ENCODE measurements at regions not wholly inside any gene's neighbourhood (a gene's known extent, or its start where the extent isn't known, plus 50 kb on each side); places are given as distances from the start of the nearest gene placed in this dataset.

- no peak for DNase-seq
- peaks cover 0 to 2% (median 0%) of the 10 kb centered on the region in 6 donors for H3K9me3 Mint-ChIP-seq
- no peaks in the 10 kb centered on the region for H3K4me1 Mint-ChIP-seq
- H3K36me3 Mint-ChIP-seq = no peaks in the 10 kb centered on the region
- no peak overlapping the region for H3K27ac Mint-ChIP-seq
- H3K27me3 Mint-ChIP-seq (ENCODE audit: low read depth in 3 of 3) = peaks cover 0 to 6% (median 2%) of the 10 kb centered on the region in 3 donors
- no peak overlapping the region for H3K4me3 Mint-ChIP-seq
These were observed 180.9 kb upstream of the SLC24A2 start for GRCh38 chr9:19969721-19970120.

- peaks cover 0 to 6% (median 2%) of the 10 kb centered on the region in 3 donors for H3K27me3 Mint-ChIP-seq (ENCODE audit: low read depth in 3 of 3)
- no peaks in the 10 kb centered on the region for H3K36me3 Mint-ChIP-seq
- peaks cover 0 to 2% (median 0%) of the 10 kb centered on the region in 6 donors for H3K9me3 Mint-ChIP-seq
- no peak for DNase-seq
- no peak overlapping the region for H3K4me3 Mint-ChIP-seq
- no peak overlapping the region for H3K27ac Mint-ChIP-seq
- no peaks in the 10 kb centered on the region for H3K4me1 Mint-ChIP-seq
These were observed 179.1 kb upstream of the SLC24A2 start for GRCh38 chr9:19967888-19968459.

GRCh38 chr9:19967216-19967887 is 178.5 kb upstream of the SLC24A2 start:
- Mint-ChIP-seq H3K4me3 (no peak overlapping the region), H3K27ac (no peak overlapping the region), H3K9me3 (peaks cover 0 to 2% (median 0%) of the 10 kb centered on the region in 6 donors)

GRCh38 chr9:19965336-19965735 is 176.5 kb upstream of the SLC24A2 start:
- H3K27ac Mint-ChIP-seq = no peak overlapping the region

More at GRCh38 chr9:19967216-19967887, 178.5 kb upstream of the SLC24A2 start:
- DNase-seq = no peak
- peaks cover 0 to 4% (median 2%) of the 10 kb centered on the region in 3 donors for H3K27me3 Mint-ChIP-seq (ENCODE audit: low read depth in 3 of 3)
- no peaks in the 10 kb centered on the region for H3K36me3 Mint-ChIP-seq
- no peaks in the 10 kb centered on the region for H3K4me1 Mint-ChIP-seq

GRCh38 chr9:19947996-19948395 is 159.2 kb upstream of the SLC24A2 start:
- no peak for DNase-seq
- H3K4me1 Mint-ChIP-seq = no peaks in the 10 kb centered on the region
- H3K9me3 Mint-ChIP-seq = peaks cover 0 to 2% (median 0%) of the 10 kb centered on the region in 6 donors
- no peak overlapping the region for H3K27ac Mint-ChIP-seq
- H3K4me3 Mint-ChIP-seq = no peak overlapping the region
- H3K27me3 Mint-ChIP-seq (ENCODE audit: low read depth in 3 of 3) = peaks cover 0 to 5% (median 1%) of the 10 kb centered on the region in 3 donors
- H3K36me3 Mint-ChIP-seq = no peaks in the 10 kb centered on the region

More at GRCh38 chr9:19965336-19965735, 176.5 kb upstream of the SLC24A2 start:
- Mint-ChIP-seq H3K4me1 (no peaks in the 10 kb centered on the region), H3K9me3 (peaks cover 0 to 2% (median 0%) of the 10 kb centered on the region in 6 donors), H3K27me3 (ENCODE audit: low read depth in 3 of 3) (peaks cover under 1 to 4% (median 2%) of the 10 kb centered on the region in 3 donors), H3K4me3 (no peak overlapping the region), H3K36me3 (no peaks in the 10 kb centered on the region)
- DNase-seq = no peak

GRCh38 chr9:19946441-19947109 is 157.7 kb upstream of the SLC24A2 start:
- H3K36me3 Mint-ChIP-seq = no peaks in the 10 kb centered on the region
- peaks cover 0 to 9% (median 1%) of the 10 kb centered on the region in 3 donors for H3K27me3 Mint-ChIP-seq (ENCODE audit: low read depth in 3 of 3)
- DNase-seq = no peak
- no peak overlapping the region for H3K4me3 Mint-ChIP-seq
- H3K9me3 Mint-ChIP-seq = no peaks in the 10 kb centered on the region
- H3K27ac Mint-ChIP-seq = no peak overlapping the region
- no peaks in the 10 kb centered on the region for H3K4me1 Mint-ChIP-seq

GRCh38 chr9:19941874-19942273 is 153.0 kb upstream of the SLC24A2 start:
- DNase-seq = no peak
- Mint-ChIP-seq H3K36me3 (no peaks in the 10 kb centered on the region), H3K4me1 (no peaks in the 10 kb centered on the region), H3K9me3 (no peaks in the 10 kb centered on the region), H3K27ac (no peak overlapping the region), H3K4me3 (no peak overlapping the region), H3K27me3 (ENCODE audit: low read depth in 3 of 3) (peaks cover 0 to 11% (median 2%) of the 10 kb centered on the region in 3 donors)

GRCh38 chr9:19940811-19941535 is 152.1 kb upstream of the SLC24A2 start:
- Mint-ChIP-seq H3K4me3 (no peak overlapping the region), H3K36me3 (no peaks in the 10 kb centered on the region)

GRCh38 chr9:19939734-19940278 is 151.0 kb upstream of the SLC24A2 start:
- no peaks in the 10 kb centered on the region for H3K9me3 Mint-ChIP-seq
- DNase-seq = no peak
- H3K36me3 Mint-ChIP-seq = no peaks in the 10 kb centered on the region
- peaks cover 0 to 11% (median 3%) of the 10 kb centered on the region in 3 donors for H3K27me3 Mint-ChIP-seq (ENCODE audit: low read depth in 3 of 3)
- no peak overlapping the region for H3K27ac Mint-ChIP-seq
- H3K4me3 Mint-ChIP-seq = no peak overlapping the region
- no peaks in the 10 kb centered on the region for H3K4me1 Mint-ChIP-seq

More at GRCh38 chr9:19940811-19941535, 152.1 kb upstream of the SLC24A2 start:
- peaks cover 0 to 11% (median 3%) of the 10 kb centered on the region in 3 donors for H3K27me3 Mint-ChIP-seq (ENCODE audit: low read depth in 3 of 3)
- no peak overlapping the region for H3K27ac Mint-ChIP-seq
- H3K9me3 Mint-ChIP-seq = no peaks in the 10 kb centered on the region
- H3K4me1 Mint-ChIP-seq = no peaks in the 10 kb centered on the region
- DNase-seq = no peak

GRCh38 chr9:19938990-19939733 is 150.3 kb upstream of the SLC24A2 start:
- DNase-seq = no peak
- H3K27me3 Mint-ChIP-seq (ENCODE audit: low read depth in 3 of 3) = peaks cover 2 to 11% (median 3%) of the 10 kb centered on the region in 3 donors
- H3K4me1 Mint-ChIP-seq = peaks cover 2 to 6% of the 10 kb centered on the region in 2 donors
- no peaks in the 10 kb centered on the region for H3K36me3 Mint-ChIP-seq
- H3K27ac Mint-ChIP-seq = no peak overlapping the region
- no peak overlapping the region for H3K4me3 Mint-ChIP-seq
- H3K9me3 Mint-ChIP-seq = no peaks in the 10 kb centered on the region

- Mint-ChIP-seq H3K27ac (no peak overlapping the region), H3K9me3 (no peaks in the 10 kb centered on the region), H3K27me3 (ENCODE audit: low read depth in 3 of 3) (peaks cover 3 to 10% (median 3%) of the 10 kb centered on the region in 3 donors), H3K4me3 (no peak overlapping the region), H3K4me1 (peaks cover 3 to 9% of the 10 kb centered on the region in 2 donors), H3K36me3 (no peaks in the 10 kb centered on the region)
- DNase-seq = no peak
These were observed 148.3 kb upstream of the SLC24A2 start for GRCh38 chr9:19937121-19937520.

- H3K27ac Mint-ChIP-seq = no peak overlapping the region
- H3K9me3 Mint-ChIP-seq = no peaks in the 10 kb centered on the region
- no peaks in the 10 kb centered on the region for H3K36me3 Mint-ChIP-seq
- H3K4me1 Mint-ChIP-seq = peaks cover 3 to 9% of the 10 kb centered on the region in 2 donors
- H3K27me3 Mint-ChIP-seq (ENCODE audit: low read depth in 3 of 3) = peaks cover 3 to 10% (median 3%) of the 10 kb centered on the region in 3 donors
- H3K4me3 Mint-ChIP-seq = no peak overlapping the region
- DNase-seq = no peak
These were observed 147.8 kb upstream of the SLC24A2 start for GRCh38 chr9:19936598-19936997.

GRCh38 chr9:19935422-19935821 is 146.6 kb upstream of the SLC24A2 start:
- Mint-ChIP-seq H3K4me3 (no peak overlapping the region), H3K27ac (no peak overlapping the region), H3K36me3 (no peaks in the 10 kb centered on the region), H3K27me3 (ENCODE audit: low read depth in 3 of 3) (peaks cover 0 to 10% (median 3%) of the 10 kb centered on the region in 3 donors), H3K9me3 (no peaks in the 10 kb centered on the region), H3K4me1 (peaks cover 3 to 9% of the 10 kb centered on the region in 2 donors)
- DNase-seq = no peak

All from immature natural killer cell (primary cell).